Cardiac muscle cell (in vitro differentiated cells and primary cell): ENCODE measurements at regions not wholly inside any gene's neighbourhood (a gene's known extent, or its start where the extent isn't known, plus 50 kb on each side); places are given as distances from the start of the nearest gene placed in this dataset.

Experiments
- DNase-seq, 2 donors: peaks; one replicate each; pipeline versions ENCODE4 v3.0.0 to v3.0.0-alpha.2; 2010 to 2017; ENCODE audit warnings: low read depth in 1 of 2, low spot score in 1 of 2
- H3K27ac ChIP-seq: fragments of 200-600 bp; sonication (generic); 2 replicates; pipeline ENCODE4 v1.5.1; 2016
- H3K27me3 ChIP-seq: fragments of 200-600 bp; sonication (generic); 2 replicates; pipeline ENCODE4 v1.6.0; 2016; ENCODE audit warnings: control low read depth
- H3K36me3 ChIP-seq: fragments of 200-600 bp; sonication (generic); 2 replicates; pipeline ENCODE4 v1.5.1; 2016; ENCODE audit warnings: control low read depth
- H3K4me1 ChIP-seq: fragments of 200-600 bp; sonication (generic); 2 replicates; pipeline ENCODE4 v1.8.1; 2017; ENCODE audit warnings: low read depth, mild to moderate bottlenecking, mixed run types
- H3K4me3 ChIP-seq: fragments of 200-600 bp; sonication (generic); 2 replicates; pipeline ENCODE4 v1.5.1; 2016; ENCODE audit warnings: mild to moderate bottlenecking
- H3K9me3 ChIP-seq: fragments of 200-600 bp; sonication (generic); 2 replicates; pipeline ENCODE4 v1.5.1; 2017; ENCODE audit warnings: low read depth, mild to moderate bottlenecking, control low read depth
- CTCF ChIP-seq: IDR thresholded peaks from 2 replicates; pipeline ENCODE4 v1.5.1; 2012; ENCODE audit warnings: low read depth, mild to moderate bottlenecking, low read length

GRCh38 chr2:206875701-206876100, 63.6 kb upstream of the CPO start:
- no peaks in the 10 kb centered on the region for H3K36me3 ChIP-seq
- H3K27ac ChIP-seq: no peak overlapping the region
- no peak overlapping the region for H3K4me3 ChIP-seq
- peaks cover 3% of the 10 kb centered on the region for H3K4me1 ChIP-seq
- TF ChIP-seq CTCF: no peak
- DNase-seq: no peak
- H3K27me3 ChIP-seq: no peaks in the 10 kb centered on the region
- no peaks in the 10 kb centered on the region for H3K9me3 ChIP-seq

- Histone ChIP-seq H3K9me3 (no peaks in the 10 kb centered on the region), H3K36me3 (no peaks in the 10 kb centered on the region), H3K27ac (no peak overlapping the region), H3K27me3 (no peaks in the 10 kb centered on the region), H3K4me1 (peaks cover 3% of the 10 kb centered on the region), H3K4me3 (no peak overlapping the region)
- peak in 1 of 2 donors; percentile 8 for DNase-seq
- no peak for TF ChIP-seq CTCF
Observed at GRCh38 chr2:206876216-206876860, 63.0 kb upstream of the CPO start.

- no peak for DNase-seq
- no peak for TF ChIP-seq CTCF
- Histone ChIP-seq H3K36me3 (no peaks in the 10 kb centered on the region), H3K27ac (no peak overlapping the region), H3K27me3 (no peaks in the 10 kb centered on the region), H3K9me3 (no peaks in the 10 kb centered on the region), H3K4me1 (no peaks in the 10 kb centered on the region), H3K4me3 (no peak overlapping the region)
Observed at GRCh38 chr2:206881708-206882410, 57.5 kb upstream of the CPO start.

- no peak for TF ChIP-seq CTCF
Observed at GRCh38 chr2:206886696-206887095, 52.6 kb upstream of the CPO start.

DNA sequence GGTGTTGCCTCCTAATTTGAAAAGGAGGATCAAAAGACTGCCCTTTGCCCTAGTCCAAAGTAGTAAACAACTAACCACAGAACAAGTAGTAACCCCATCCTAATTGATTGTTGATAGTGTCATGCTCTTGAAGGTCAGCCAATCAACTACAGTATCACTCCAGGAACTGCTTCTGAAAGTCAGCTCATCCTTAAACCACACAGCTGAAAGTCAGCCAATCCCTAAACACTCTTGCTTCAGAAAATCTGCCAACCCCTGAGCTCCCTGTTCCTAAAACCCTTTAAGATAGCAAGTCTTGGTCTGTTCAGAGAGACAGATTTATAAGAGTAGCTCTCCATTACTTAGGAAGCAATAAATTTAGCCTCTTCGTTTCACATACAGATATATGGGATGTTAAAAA, 51.6 kb upstream of the CPO start:
- no peak overlapping the region for H3K4me3 ChIP-seq
- no peaks in the 10 kb centered on the region for H3K27me3 ChIP-seq
- no peak for DNase-seq
- H3K27ac ChIP-seq: no peak overlapping the region
- no peaks in the 10 kb centered on the region for H3K36me3 ChIP-seq
- no peak for TF ChIP-seq CTCF
- no peaks in the 10 kb centered on the region for H3K9me3 ChIP-seq
- H3K4me1 ChIP-seq: no peaks in the 10 kb centered on the region

More at GRCh38 chr2:206886696-206887095, 52.6 kb upstream of the CPO start:
- H3K9me3 ChIP-seq: no peaks in the 10 kb centered on the region
- no peaks in the 10 kb centered on the region for H3K27me3 ChIP-seq
- no peak overlapping the region for H3K4me3 ChIP-seq
- H3K4me1 ChIP-seq: no peaks in the 10 kb centered on the region
- no peak overlapping the region for H3K27ac ChIP-seq
- H3K36me3 ChIP-seq: no peaks in the 10 kb centered on the region
- no peak for DNase-seq
